Esophagus squamous epithelium (tissue), 5 donors: ENCODE measurements at regions not wholly inside any gene's neighbourhood (a gene's known extent, or its start where the extent isn't known, plus 50 kb on each side); places are given as distances from the start of the nearest gene placed in this dataset.
"Not testable (repeated sequence)": the region's sequence is repeated elsewhere in the genome, so short reads cannot be mapped to it uniquely, and the experiment has no call there.

ENCODE experiments used
- DNase-seq: peaks from one replicate; lab custom pipeline; 2025; lab: John Stamatoyannopoulos, UW
- H3K27ac ChIP-seq, 4 donors: fragments of 200-600 bp; sonication (generic); one replicate each; pipeline ENCODE4 v1.5.1; 2016 to 2019; ENCODE audit warnings: mild to moderate bottlenecking in 1 of 4
- H3K27me3 ChIP-seq, 4 donors: fragments of 200-600 bp; sonication (generic); 1 replicate in 3 of 4; 2 replicates in 1 of 4; pipeline versions ENCODE4 v1.5.1 to v1.6.0; 2017 to 2021; ENCODE audit warnings: antibody characterized with exemption in 1 of 4
- H3K36me3 ChIP-seq, 3 donors: fragments of 200-600 bp; sonication (generic); one replicate each; pipeline ENCODE4 v1.5.1; 2016 to 2019
- H3K4me1 ChIP-seq, 3 donors: fragments of 200-600 bp; sonication (generic); one replicate each; pipeline ENCODE4 v1.5.1; 2017 to 2019
- H3K4me3 ChIP-seq, 4 donors: fragments of 200-600 bp; sonication (generic); 1 replicate in 3 of 4; 2 replicates in 1 of 4; pipeline ENCODE4 v1.5.1; 2016 to 2019; ENCODE audit warnings: mild to moderate bottlenecking in 2 of 4, moderate library complexity in 1 of 4
- H3K9me3 ChIP-seq, 3 donors: fragments of 200-600 bp; sonication (generic); one replicate each; pipeline ENCODE4 v1.5.1; 2016 to 2019
- POLR2A ChIP-seq, 4 donors: fragments of 450-650 bp; IDR thresholded peaks; one replicate each; pipeline ENCODE4 v1.6.1; 2017; ENCODE audit warnings: antibody characterized with exemption in 4 of 4, mild to moderate bottlenecking in 4 of 4, moderate library complexity in 3 of 4
- WGBS, 2 donors: methylation state at CpG; one replicate each; pipeline ENCODE4 v1.1.5; 2018; 5-methylcytosine and 5-hydroxymethylcytosine counted together
- intact Hi-C: fragments of 100-400 bp; cut with DNase I; formaldehyde crosslinking; loops from one replicate; pipeline ENCODE4 v1.15.0; 2022
- TF ChIP-seq, protein P1 (sequence below), 6 experiments: fragments of 450-650 bp in 4 of 6; fragments of 200-600 bp in 2 of 6; sonication (generic) in 2 of 6; IDR thresholded peaks; one replicate each; pipeline ENCODE4 v1.5.1; 2016 to 2019; ENCODE audit warnings: antibody characterized with exemption in 6 of 6, mild to moderate bottlenecking in 4 of 6, moderate library complexity in 4 of 6
- donor health status: DM: yes; HTN: yes; CAD: no.

DNA sequence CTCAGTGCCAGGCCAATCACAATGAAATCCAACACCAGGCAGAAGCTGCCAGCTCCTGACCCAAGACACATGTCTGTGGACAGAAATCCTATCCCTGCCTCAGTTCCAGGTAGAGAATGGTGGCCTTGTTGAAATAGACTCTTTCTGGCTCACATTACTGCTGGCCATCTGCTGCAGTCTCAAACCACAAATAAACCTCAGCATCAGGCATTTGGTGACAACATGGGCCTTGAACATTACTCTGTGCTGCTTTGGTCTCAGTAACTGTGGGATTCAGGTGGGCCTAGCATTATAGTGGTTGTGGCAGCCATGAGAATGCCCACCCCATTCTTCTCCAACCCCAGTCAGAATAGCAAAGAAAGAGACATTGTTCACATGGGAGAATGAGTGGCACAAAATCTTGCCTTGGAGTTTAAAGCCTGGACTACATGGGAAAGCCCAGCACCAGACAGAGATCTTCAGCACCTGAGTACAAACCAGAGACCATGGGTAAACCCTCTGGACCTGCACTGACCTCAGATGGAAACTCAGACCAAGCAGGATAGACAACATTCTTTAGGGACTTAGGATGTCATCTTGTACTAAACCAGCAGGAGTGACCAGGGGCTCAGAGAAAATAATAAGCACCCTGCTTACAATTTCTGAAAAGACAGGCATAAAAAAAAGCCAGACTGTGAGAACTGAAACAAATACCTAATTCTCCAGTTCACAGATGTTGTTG, 50.4 kb upstream of the TRAM1L1 start:
- H3K9me3 ChIP-seq = peaks cover 0 to 7% (median 0%) of the 10 kb centered on the region in 3 donors
- no peaks in the 10 kb centered on the region for H3K36me3 ChIP-seq
- no peak for DNase-seq
- H3K4me1 ChIP-seq = no peaks in the 10 kb centered on the region
- H3K4me3 ChIP-seq = no peak overlapping the region
- TF ChIP-seq, protein P1, sequence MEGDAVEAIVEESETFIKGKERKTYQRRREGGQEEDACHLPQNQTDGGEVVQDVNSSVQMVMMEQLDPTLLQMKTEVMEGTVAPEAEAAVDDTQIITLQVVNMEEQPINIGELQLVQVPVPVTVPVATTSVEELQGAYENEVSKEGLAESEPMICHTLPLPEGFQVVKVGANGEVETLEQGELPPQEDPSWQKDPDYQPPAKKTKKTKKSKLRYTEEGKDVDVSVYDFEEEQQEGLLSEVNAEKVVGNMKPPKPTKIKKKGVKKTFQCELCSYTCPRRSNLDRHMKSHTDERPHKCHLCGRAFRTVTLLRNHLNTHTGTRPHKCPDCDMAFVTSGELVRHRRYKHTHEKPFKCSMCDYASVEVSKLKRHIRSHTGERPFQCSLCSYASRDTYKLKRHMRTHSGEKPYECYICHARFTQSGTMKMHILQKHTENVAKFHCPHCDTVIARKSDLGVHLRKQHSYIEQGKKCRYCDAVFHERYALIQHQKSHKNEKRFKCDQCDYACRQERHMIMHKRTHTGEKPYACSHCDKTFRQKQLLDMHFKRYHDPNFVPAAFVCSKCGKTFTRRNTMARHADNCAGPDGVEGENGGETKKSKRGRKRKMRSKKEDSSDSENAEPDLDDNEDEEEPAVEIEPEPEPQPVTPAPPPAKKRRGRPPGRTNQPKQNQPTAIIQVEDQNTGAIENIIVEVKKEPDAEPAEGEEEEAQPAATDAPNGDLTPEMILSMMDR (IDR thresholded peaks at IDR 0.05) = no peak
- no peak for TF ChIP-seq POLR2A (IDR thresholded peaks at IDR 0.05)
- H3K27me3 ChIP-seq = no peaks in the 10 kb centered on the region
- intact Hi-C loops = no loop called here
- no peak overlapping the region for H3K27ac ChIP-seq

DNA sequence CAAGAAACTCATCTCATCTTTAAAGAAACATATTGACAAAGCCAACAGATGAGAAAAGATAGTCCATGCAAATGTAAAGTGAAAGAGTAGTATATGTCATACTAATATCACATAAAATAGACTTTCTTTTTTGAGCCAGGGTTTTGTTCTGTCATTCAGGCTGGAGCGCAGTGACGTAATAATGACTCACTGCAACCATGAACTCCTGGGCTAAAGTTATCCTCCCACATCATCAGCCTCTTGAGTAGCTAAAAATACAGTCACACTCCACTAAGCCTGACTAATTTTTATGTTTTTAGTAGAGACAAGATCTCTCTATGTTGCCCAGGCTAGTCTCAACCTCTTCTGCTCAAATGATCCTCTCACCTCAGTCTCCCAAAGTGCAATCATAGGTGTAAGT, 51.8 kb upstream of the TRAM1L1 start:
- TF ChIP-seq, protein P1 (IDR thresholded peaks at IDR 0.05) = no peak
- TF ChIP-seq POLR2A (IDR thresholded peaks at IDR 0.05) = no peak
- Histone ChIP-seq H3K4me3 (no peak overlapping the region), H3K27me3 (no peaks in the 10 kb centered on the region), H3K27ac (no peak overlapping the region), H3K36me3 (no peaks in the 10 kb centered on the region), H3K9me3 (peaks cover 0 to 7% (median 0%) of the 10 kb centered on the region in 3 donors), H3K4me1 (no peaks in the 10 kb centered on the region)
- intact Hi-C loops = no loop called here
- DNase-seq = no peak
- 56 to 74% methylated on average over 2 of the region's 2 CpGs for WGBS, 2 donors

DNA sequence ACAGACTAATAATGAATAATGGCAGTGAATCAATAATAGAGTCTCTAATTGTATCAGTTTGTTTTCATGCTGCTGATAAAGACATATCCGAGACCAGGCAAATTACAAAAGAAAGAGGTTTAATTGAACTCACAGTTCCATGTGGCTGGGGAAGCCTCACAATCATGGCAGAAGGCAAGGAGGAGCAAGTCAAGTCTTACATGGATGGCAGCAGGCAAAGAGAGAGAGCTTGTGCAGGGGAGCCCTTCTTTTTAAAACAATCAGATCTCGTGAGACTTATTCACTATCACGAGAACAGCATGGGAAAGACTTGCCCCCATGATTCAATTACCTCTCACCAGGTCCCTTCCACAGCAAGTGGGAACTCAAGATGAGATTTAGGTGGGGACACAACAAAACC, 53.4 kb upstream of the TRAM1L1 start:
- DNase-seq, H3K4me1 ChIP-seq, H3K27ac ChIP-seq, H3K4me3 ChIP-seq, intact Hi-C loops, H3K36me3 ChIP-seq, H3K27me3 ChIP-seq, H3K9me3 ChIP-seq: not testable (repeated sequence)
- WGBS, 2 donors = 79 to 83% methylated on average over 3 of the region's 3 CpGs

DNA sequence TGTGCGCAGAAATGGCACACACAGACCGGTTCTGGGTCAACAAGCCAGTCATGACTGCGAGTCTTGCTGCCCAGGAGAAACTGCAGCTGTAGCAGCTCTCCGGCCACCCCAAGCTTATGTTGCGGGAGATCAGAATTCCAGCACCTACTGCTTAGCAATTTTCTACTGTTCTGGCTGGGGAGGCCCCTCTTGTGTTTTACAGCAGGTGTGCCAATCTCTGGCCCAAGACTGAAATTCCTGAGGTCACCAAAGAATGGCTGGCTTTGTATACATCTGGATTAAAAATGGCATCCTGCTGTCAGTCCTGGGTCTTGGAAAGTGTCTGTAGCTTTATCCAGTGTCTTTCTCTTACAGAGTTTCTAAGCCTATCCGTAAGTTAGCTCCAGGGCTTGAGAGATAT, 68.9 kb upstream of the TRAM1L1 start:
- no peak overlapping the region for H3K4me3 ChIP-seq
- no peak for DNase-seq
- no peaks in the 10 kb centered on the region for H3K36me3 ChIP-seq
- TF ChIP-seq, protein P1 (IDR thresholded peaks at IDR 0.05) = no peak
- TF ChIP-seq POLR2A (IDR thresholded peaks at IDR 0.05) = no peak
- no peaks in the 10 kb centered on the region for H3K27me3 ChIP-seq
- intact Hi-C loops = no loop called here
- no peaks in the 10 kb centered on the region for H3K4me1 ChIP-seq
- WGBS, 2 donors = 87 to 93% methylated on average over 6 of the region's 6 CpGs
- no peak overlapping the region for H3K27ac ChIP-seq
- H3K9me3 ChIP-seq = no peaks in the 10 kb centered on the region

DNA sequence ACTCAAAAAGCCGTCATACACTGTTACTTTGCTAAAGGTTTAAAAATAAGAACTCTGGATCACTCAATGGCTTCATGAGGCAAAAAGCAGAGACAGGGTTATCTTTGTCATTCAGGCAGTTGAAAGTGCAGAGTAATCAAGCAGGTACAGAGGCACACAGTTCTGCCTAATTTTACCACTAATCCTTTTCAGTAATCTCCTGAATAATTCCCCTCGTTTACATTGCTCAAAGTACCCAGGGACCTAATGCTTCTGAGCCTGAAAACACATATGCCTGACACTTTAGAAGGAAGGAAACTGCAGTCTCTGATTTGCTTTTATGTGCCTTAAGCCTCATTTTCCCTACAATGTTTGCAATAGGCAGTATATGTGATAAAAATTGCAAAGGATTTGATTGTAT, 71.4 kb upstream of the TRAM1L1 start:
- Histone ChIP-seq H3K36me3 (no peaks in the 10 kb centered on the region), H3K4me1 (no peaks in the 10 kb centered on the region), H3K27me3 (no peaks in the 10 kb centered on the region), H3K9me3 (no peaks in the 10 kb centered on the region), H3K4me3 (no peak overlapping the region), H3K27ac (no peak overlapping the region)
- no peak for DNase-seq
- 33 to 35% methylated on average over 2 of the region's 2 CpGs for WGBS, 2 donors
- intact Hi-C loops = no loop called here
- TF ChIP-seq, protein P1 (IDR thresholded peaks at IDR 0.05) = no peak
- no peak for TF ChIP-seq POLR2A (IDR thresholded peaks at IDR 0.05)

DNA sequence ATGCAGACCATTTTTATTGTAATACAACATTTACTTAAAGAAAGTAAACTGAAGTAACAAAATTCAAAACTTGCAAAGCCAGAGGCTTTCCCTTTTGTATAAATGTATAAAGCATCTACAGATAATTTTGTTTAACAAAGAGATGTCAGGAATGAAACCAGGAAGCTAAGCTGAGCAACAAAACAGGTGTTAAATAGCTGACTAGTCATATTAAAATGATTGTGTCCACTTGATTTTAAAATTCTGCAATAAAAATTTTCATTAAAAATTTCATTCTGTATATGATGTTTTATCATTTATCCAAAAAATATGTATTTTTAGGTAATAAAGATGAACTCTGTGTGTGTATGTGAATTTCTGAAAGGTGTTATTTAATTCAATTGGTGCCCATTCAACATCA, 72.0 kb upstream of the TRAM1L1 start:
- Histone ChIP-seq H3K36me3 (no peaks in the 10 kb centered on the region), H3K27ac (no peak overlapping the region), H3K9me3 (no peaks in the 10 kb centered on the region), H3K27me3 (no peaks in the 10 kb centered on the region), H3K4me1 (no peaks in the 10 kb centered on the region), H3K4me3 (no peak overlapping the region)
- TF ChIP-seq, protein P1 (IDR thresholded peaks at IDR 0.05) = no peak
- TF ChIP-seq POLR2A (IDR thresholded peaks at IDR 0.05) = no peak
- no peak for DNase-seq
- intact Hi-C loops = no loop called here
